ENCODE measurements at regions not wholly inside any gene's neighbourhood (a gene's known extent, or its start where the extent isn't known, plus 50 kb on each side); places are given as distances from the start of the nearest gene placed in this dataset.
"Not testable (repeated sequence)": the region's sequence is repeated elsewhere in the genome, so short reads cannot be mapped to it uniquely, and the experiment has no call there.

DNA sequence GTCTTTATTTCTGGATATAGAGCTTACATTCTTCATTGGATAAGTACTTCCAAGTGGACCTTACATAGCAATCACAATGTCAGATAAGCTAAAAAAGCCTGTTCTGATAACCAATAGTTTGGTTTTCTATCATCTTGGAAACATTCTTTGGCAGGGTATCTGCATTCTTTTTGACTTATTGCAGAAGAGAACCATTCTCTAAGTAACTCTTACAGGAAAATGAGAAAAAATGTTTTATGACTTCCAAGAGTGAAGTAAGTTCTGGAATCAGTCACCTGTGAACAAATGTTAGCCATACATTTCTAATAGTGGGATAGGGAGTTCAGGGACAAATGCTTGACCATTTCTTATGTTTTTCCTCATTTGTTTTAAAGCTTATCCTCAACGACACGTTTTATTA, 564.0 kb downstream of the CD109 start:
- DNase-seq (ENCODE audit: low read depth in 1 of 2, low spot score in 1 of 2): no peak
- no peak for TF ChIP-seq JUND (IDR thresholded peaks at IDR 0.05; ENCODE audit: low read depth)
- in situ Hi-C loops (cut with HindIII; ENCODE audit: low pct_unique_long_range_greater_than_20kb, low sequenced_read_pairs): no loop called here

DNA sequence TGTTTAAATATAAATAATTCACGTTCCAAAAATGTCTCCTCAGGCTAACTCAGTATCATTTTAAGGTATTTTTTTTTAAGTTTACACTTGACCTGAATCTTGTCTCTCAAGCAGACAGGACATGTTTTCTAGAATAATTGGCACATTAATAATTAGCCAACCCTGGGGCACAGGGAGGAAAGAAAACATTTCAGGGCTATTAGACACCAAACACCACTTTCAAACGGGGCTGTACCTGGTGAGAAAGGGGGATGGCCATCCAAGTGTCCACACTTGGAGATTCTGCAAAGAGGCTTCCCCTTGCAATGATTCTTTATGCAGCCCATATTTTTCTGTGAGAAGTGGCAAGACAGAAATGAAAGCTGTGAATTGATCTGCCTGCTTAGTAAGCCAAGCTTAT, 560.8 kb downstream of the CD109 start:
- DNase-seq (ENCODE audit: low read depth in 1 of 2, low spot score in 1 of 2): no peak
- in situ Hi-C loops (cut with HindIII; ENCODE audit: low pct_unique_long_range_greater_than_20kb, low sequenced_read_pairs): no loop called here

DNA sequence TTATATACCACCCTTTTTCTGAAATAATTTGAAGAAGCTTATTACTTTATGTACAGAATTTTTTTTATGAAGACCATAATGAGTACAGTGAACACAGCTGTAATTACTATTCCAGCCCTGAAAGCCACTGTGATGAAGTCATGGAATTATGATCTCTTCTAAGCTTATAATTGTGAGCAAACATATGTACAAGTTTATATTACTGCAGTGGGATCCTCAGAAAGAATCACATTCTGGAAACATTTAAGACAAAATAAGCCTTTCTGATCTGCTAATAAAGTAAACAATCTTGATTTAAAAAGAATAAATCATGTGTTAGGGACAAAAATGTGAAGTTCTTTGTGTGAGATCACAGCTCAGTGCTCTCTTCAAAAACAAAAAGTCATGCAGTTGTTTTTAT, 560.4 kb downstream of the CD109 start:
- in situ Hi-C loops (cut with HindIII; ENCODE audit: low pct_unique_long_range_greater_than_20kb, low sequenced_read_pairs): no loop called here
- TF ChIP-seq JUND (IDR thresholded peaks at IDR 0.05; ENCODE audit: low read depth): no peak
- no peak for DNase-seq (ENCODE audit: low read depth in 1 of 2, low spot score in 1 of 2)

More for the DNA sequence above, 560.8 kb downstream of the CD109 start:
- TF ChIP-seq JUND (IDR thresholded peaks at IDR 0.05; ENCODE audit: low read depth): no peak

DNA sequence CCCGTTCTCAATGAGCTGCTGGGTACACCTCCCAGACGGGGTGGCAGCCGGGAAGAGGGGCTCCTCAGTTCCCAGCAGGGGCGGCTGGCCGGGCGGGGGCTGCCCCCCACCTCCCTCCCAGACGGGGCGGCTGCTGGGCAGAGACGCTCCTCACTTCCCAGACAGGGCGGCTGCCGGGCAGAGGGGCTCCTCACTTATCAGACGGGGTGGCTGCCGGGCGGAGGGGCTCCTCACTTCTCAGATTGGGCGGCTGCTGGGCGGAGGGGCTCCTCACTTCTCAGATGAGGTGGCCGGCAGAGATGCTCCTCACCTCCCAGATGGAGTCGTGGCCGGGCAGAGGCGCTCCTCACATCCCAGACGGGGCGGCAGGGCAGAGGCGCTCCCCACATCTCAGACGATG, 559.0 kb downstream of the CD109 start:
- DNase-seq (ENCODE audit: low read depth in 1 of 2, low spot score in 1 of 2); in situ Hi-C loops (cut with HindIII; ENCODE audit: low pct_unique_long_range_greater_than_20kb, low sequenced_read_pairs): not testable (repeated sequence)

DNA sequence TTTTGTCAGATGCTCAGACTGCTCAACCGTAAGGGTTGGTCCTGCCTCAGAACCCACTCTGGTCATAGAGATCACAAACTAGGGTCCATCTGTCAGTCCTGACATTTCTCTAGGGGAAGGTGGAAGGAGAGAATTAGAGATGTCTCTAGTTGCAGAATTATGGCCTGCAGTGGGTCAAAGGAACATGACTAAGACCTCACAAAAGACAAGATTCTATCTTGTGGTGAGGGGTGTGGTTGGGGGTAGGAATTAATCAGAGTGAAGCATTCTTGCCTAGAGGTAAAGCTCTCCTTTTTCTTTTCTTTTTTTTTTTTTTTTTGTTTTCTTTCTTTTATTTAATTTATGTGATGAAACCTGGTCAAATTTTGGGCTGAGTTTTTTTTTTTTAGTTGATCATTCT, 558.1 kb downstream of the CD109 start:
- in situ Hi-C loops (cut with HindIII; ENCODE audit: low pct_unique_long_range_greater_than_20kb, low sequenced_read_pairs); DNase-seq (ENCODE audit: low read depth in 1 of 2, low spot score in 1 of 2): not testable (repeated sequence)

DNA sequence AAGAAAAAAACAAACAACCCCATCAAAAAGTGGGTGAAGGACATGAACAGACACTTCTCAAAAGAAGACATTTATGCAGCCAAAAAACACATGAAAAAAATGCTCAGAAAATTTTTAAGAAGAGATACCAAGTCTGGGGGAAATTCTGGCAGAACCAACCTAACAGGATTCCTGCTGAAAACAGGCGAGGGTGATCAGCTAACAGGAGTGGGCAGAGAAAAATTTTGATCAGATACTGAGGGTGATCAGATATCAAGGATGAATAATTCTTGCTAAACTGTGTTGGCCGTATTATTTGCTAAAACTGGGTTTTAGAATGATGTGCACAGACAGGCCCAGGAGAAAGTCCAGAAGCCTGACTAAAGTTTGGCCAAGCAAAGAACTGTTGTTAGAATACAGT, 557.3 kb downstream of the CD109 start:
- in situ Hi-C loops (cut with HindIII; ENCODE audit: low pct_unique_long_range_greater_than_20kb, low sequenced_read_pairs): no loop called here
- TF ChIP-seq JUND (IDR thresholded peaks at IDR 0.05; ENCODE audit: low read depth): no peak
- DNase-seq (ENCODE audit: low read depth in 1 of 2, low spot score in 1 of 2): no peak

DNA sequence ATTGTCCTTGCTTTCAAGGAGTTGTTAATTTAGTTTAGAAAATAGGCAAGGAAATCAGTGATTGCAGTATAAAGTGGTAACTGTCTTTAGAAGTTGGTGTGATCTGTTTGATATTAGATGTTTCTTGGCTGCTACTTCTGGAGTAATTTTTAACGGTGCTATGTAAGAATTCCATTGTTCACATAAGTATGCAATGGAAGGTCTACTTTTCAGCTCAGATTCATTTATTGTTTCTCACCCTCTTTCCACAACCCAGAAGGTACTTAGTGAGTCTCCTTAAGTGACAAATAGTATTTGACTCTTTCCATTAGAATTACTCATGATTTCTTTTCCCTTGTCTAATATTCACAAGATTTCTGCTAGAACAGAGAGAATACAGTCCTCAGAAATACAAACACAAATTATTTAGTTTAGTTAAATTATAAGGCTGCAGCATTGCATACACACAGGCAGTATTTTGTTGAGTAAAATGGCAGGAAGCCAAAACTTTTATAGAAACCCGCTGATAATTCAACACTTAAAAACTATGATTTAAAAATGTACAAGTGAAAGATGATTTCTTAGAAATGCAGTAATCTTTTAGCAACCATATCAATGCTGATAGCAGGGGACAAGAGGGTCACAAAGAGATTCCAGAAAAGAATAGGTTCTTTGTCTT, 554.3 kb downstream of the CD109 start:
- in situ Hi-C loops (cut with HindIII; ENCODE audit: low pct_unique_long_range_greater_than_20kb, low sequenced_read_pairs): no loop called here
- DNase-seq (ENCODE audit: low read depth in 1 of 2, low spot score in 1 of 2): no peak
- TF ChIP-seq JUND (IDR thresholded peaks at IDR 0.05; ENCODE audit: low read depth): no peak

DNA sequence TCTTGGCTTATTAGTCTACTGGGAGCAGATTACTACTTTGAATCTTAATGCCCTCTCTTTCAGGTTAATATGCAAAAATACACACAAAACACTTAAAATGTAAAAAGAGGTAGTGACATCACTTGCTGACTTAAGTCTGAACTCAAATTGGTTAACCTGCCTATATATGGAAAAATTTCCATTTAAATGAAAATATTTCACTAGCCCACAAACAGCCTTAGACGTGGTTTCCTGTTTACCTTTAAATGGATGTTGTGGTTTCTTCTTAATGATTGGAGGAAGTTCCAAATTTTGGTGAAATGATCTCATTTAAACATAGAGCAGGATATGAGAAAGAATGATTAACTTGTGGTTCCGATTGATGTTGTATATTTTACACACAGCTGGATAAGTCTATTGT, 553.7 kb downstream of the CD109 start:
- DNase-seq (ENCODE audit: low read depth in 1 of 2, low spot score in 1 of 2): no peak
- in situ Hi-C loops (cut with HindIII; ENCODE audit: low pct_unique_long_range_greater_than_20kb, low sequenced_read_pairs): no loop called here
- TF ChIP-seq JUND (IDR thresholded peaks at IDR 0.05; ENCODE audit: low read depth): no peak

DNA sequence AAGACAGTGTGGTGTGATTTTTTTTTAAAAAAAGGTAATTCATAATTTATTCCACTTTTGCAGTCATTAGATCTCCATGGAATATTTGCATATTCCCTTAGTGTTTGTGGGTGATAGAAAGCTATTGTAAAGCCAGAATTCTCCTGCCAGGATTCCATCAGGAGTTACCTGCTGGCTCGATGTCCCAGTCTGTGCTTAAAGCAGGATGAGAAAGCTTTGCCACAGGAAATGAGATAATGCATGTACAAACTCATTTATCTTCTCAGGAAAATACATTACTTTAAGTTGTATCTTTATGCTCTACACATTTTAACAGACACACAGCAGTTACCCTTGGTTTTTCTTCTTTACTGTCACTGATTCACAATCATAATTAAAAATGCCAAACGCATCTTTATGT, 553.0 kb downstream of the CD109 start:
- in situ Hi-C loops (cut with HindIII; ENCODE audit: low pct_unique_long_range_greater_than_20kb, low sequenced_read_pairs): no loop called here
- TF ChIP-seq JUND (IDR thresholded peaks at IDR 0.05; ENCODE audit: low read depth): no peak
- no peak for DNase-seq (ENCODE audit: low read depth in 1 of 2, low spot score in 1 of 2)

DNA sequence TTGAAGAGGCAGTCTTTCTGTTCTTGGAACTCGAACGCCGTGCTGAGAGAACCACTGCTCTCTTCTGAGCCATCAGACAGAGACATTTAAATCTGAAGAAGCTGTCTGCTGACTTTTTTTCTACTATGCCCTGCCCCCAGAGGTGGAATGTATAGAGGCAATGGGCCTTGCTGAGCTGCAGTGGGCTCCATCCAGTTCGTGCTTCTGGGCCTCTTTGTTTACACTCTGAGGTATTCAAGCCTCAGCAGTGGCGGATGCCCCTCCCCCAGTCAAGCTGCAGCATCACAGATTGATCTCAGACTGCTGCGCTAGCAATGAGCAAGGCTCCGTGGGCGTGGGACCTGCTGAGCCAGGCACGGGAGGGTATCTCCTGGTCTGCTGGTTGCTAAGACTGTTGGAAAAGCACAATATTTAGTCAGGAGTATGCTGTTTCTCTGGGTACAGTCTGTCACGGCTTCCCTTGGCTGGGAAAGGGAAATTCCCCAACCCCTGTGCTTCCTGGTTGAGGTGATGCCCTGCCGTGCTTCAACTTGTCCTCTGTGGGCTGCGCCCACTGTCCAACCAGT, 526.8 kb downstream of the CD109 start:
- in situ Hi-C loops (cut with HindIII; ENCODE audit: low pct_unique_long_range_greater_than_20kb, low sequenced_read_pairs): no loop called here
- DNase-seq (ENCODE audit: low read depth in 1 of 2, low spot score in 1 of 2): peak in 1 of 2 experiments; percentile 1
- no peak for TF ChIP-seq JUND (IDR thresholded peaks at IDR 0.05; ENCODE audit: low read depth)

DNA sequence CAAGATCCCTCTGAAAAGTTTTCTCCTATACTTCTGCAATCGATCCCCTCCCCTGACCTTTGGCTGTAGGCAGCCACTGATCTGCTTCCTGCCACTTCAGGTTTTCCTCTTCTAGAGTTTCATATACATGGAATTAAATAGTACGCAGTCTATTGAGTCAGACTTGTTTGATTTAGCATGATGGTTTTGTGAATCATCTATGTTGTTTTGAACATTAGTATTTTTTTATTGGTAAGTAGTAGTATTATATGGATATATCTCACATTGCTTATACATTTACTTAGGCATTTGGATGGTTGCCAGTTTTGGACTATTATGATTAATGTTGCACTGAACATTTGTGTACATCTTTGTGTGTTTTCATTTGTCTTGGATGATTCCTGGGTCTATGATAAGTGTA, 518.0 kb downstream of the CD109 start:
- in situ Hi-C loops (cut with HindIII; ENCODE audit: low pct_unique_long_range_greater_than_20kb, low sequenced_read_pairs): no loop called here
- no peak for DNase-seq (ENCODE audit: low read depth in 1 of 2, low spot score in 1 of 2)
- no peak for TF ChIP-seq JUND (IDR thresholded peaks at IDR 0.05; ENCODE audit: low read depth)

DNA sequence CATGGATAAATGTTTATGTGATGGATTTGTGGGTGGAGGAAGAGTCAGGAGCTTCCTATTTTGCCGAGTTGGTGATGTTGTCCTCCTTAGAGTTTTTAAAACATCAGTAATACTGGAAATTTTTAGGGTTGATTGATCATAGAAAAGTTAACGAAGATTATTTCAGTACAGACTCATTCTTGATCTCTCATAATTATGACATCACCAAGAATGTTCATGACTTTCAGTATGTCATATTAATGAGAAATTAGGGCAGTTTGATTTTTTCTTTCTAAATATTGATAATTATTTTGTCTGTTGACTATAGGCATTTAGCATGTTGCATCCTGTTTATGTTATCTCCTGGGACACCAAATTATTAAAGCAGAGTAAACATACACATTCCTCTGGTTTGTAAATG, 512.2 kb downstream of the CD109 start:
- TF ChIP-seq JUND (IDR thresholded peaks at IDR 0.05; ENCODE audit: low read depth): no peak
- no peak for DNase-seq (ENCODE audit: low read depth in 1 of 2, low spot score in 1 of 2)
- in situ Hi-C loops (cut with HindIII; ENCODE audit: low pct_unique_long_range_greater_than_20kb, low sequenced_read_pairs): no loop called here

DNA sequence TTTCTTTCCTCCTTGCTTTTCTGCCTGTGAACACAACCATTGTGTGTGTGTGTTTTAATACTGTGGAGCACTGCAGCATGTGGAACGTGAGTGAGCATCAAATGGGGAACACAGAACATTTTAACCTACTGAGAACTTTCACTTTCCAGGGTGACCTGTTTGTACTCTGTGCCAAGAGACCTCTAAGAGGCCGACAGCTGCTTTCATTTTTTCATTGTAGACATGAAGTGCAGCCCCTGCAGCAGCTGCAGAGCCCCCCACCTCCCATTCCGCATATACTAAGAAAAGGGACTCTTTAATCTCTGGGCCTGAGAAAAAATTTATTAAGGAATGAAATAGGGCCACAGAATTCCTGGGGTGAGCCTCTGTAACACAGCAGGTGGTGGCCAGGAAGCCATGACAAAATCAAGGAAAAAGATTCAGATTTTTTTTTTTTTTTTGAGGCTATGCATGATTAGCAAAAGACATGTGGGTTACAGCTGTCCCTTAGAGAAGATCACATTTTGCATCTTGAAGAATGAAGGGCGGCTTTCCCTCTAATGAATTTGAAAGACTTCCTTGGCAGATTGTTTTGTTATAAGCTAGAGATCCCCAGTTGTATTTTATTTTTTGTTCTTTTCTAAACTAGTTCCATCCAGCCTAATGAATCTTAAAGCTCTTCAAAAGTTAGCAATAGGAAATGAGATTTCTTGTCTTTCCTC, 503.4 kb downstream of the CD109 start:
- in situ Hi-C loops (cut with HindIII; ENCODE audit: low pct_unique_long_range_greater_than_20kb, low sequenced_read_pairs): no loop called here
- no peak for DNase-seq (ENCODE audit: low read depth in 1 of 2, low spot score in 1 of 2)
- TF ChIP-seq JUND (IDR thresholded peaks at IDR 0.05; ENCODE audit: low read depth): no peak
